Nucleus accumbens (tissue), 56 donors: ENCODE measurements at regions not wholly inside any gene's neighbourhood (a gene's known extent, or its start where the extent isn't known, plus 50 kb on each side); places are given as distances from the start of the nearest gene placed in this dataset.
A peak's percentile ranks its signal among the peaks of the same experiment; 100 is the strongest.
"Not testable (repeated sequence)": the region's sequence is repeated elsewhere in the genome, so short reads cannot be mapped to it uniquely, and the experiment has no call there.

ENCODE experiments used
- DNase-seq, 56 donors: peaks; one replicate each; lab custom pipeline; 2025; lab: John Stamatoyannopoulos, UW

GRCh38 chr13:58704953-58705352, 1073.4 kb downstream of the PCDH17 start:
- no peak for DNase-seq

DNA sequence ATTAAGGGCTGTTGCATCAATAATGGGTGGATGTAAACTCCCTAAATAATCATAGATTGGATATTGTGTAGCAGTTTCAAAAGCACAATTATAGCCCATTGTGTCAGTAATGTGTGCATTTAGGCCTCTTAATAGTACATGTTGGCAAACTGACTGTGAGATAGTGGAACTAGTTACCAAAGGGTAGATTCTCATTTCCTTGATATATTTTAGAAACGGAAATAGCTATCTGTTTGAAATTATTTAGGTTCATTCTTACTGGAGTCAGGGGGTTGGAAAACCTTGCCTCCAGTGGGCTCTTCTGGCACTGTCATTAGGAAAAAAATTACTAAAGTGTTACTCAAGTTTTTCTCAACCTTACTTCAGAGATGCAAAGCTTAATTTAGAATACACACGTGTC, 1074.9 kb downstream of the PCDH17 start:
- no peak for DNase-seq

DNA sequence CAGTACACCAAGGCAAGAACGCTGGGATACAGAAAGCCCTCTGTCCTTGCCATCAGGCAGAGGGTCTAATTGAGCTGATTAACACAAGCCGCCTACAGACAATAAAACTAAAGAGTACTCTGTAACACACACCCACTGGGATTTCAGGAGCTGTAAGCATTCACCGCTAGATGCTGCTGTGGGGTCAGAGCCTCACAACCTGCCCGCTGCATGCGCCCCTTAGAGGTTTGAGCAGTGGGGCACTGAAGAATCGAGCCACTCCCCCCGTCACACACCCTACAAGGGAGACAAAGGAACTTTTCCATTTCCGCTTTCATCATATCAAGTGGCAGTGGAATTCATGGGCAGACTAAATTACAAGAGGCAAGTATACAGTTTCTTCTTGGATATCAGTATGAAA, 1080.6 kb downstream of the PCDH17 start:
- DNase-seq = peak in 2 of 56 donors; percentile 1 to 2

DNA sequence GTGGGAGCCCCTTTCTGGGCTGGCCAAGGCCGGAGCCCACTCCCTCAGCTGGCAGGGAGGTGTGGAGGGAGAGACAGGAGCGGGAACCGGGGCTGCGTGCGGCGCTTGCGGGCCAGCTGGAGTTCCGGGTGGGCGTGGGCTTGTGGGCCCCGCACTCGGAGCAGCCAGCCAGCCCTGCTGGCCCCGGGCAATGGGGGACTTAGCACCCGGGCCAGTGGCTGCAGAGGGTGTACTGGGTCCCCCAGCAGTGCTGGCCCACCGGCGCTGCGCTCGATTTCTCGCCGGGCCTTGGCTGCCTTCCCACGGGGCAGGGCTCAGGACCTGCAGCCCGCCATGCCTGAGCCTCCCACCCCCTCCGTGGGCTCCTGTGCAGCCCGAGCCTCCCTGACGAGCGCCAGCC, 1082.5 kb downstream of the PCDH17 start:
- not testable (repeated sequence) for DNase-seq

- no peak for DNase-seq
Measured at GRCh38 chr13:58721273-58721672, 1089.7 kb downstream of the PCDH17 start.

DNA sequence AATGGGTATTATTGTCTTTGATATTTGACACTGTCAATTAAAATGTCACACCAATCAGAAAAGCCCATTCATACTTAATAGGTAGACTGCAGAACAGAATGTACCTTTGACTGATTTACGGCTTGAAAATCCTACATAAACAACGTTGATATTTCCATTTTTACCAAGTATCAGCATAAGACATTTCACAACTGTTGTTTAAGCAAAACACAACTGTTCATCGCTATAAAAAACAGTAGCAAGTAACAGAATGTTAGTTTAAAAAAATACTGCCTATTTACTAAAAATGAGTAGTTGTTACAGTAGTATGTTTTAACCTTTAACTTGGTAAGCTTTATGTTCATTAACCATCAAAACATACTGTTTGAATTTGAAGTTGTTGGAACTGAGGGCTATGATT, 1096.6 kb downstream of the PCDH17 start:
- DNase-seq = no peak

DNA sequence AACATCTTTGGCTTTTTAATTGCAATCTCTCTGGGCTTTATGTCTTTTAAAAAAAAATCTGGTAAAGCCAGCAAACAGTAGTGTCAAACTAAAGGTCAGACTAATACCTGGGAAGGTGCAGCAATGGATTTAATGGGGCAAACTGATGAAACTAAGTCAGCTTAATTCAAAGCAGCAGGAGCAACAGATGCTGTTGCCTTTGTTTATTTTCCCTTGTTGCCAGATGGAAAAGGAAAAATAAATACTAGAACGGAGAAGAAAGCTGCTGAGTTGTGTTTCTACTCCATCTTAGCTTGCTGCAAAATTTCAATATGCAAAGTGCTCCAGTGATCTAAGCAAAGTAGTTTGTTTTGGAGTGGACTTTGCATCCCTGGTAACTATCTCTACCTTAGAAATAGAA, 1097.8 kb downstream of the PCDH17 start:
- DNase-seq = no peak

GRCh38 chr13:58744686-58745085, 1113.1 kb downstream of the PCDH17 start:
- no peak for DNase-seq

DNA sequence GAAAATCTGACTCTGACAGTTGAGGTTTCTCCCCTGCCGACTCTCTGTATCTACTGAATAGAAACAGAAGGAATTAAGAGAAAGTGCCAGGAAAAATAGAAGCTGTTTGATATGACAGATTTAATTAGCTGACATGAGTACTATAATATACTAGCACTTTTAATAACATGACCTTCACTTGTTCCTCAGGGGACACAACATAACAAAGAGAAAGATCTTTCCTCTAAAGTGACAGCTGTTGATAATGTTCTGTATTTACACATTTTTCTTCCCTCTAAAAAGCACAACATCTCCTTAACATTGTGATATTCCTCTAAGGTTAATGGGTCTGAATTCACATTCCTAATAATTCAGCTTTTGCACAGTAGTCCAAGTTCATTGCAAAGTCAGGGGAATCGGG, 1136.0 kb downstream of the PCDH17 start:
- no peak for DNase-seq

GRCh38 chr13:58773280-58773859, 1141.8 kb downstream of the PCDH17 start:
- no peak for DNase-seq

DNA sequence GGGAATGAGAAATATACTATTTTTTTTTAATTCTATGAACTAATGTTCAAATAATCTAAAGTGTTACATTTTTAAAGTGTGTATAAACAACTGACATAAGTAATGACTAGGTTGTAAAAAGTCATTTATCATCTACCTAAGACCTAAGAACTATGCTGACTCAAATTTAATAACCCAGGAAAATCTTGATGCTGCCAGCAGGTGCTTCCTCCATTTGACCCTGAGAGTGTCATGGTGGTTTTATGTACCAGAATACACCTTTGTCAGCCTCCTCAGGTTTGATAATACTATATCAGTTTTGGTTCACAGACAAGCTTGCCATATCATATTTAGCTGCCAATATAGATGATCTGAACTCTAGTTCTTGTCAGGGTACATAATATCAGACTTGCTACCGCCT, 1151.2 kb downstream of the PCDH17 start:
- no peak for DNase-seq

- no peak for DNase-seq
Measured at GRCh38 chr13:58792854-58793253, 1161.3 kb downstream of the PCDH17 start.

DNA sequence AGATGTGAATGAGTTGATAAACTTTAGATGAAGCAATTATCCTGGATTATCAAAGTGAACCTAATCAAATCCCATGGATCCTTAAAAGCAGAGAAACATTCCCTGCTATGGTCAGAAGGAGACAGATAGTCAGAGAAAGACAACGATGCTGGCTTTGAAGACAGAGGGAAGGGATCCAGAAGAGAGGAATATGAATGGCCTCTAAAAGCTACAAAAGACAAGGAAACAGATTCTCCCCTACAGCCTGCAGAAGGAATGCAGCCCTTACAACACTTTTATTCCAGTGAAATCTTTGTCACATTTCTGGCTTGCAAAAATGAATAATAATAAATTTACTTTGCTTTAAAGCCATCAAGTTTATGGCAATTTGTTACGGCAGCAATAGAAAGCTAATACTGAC, 1164.2 kb downstream of the PCDH17 start:
- no peak for DNase-seq

DNA sequence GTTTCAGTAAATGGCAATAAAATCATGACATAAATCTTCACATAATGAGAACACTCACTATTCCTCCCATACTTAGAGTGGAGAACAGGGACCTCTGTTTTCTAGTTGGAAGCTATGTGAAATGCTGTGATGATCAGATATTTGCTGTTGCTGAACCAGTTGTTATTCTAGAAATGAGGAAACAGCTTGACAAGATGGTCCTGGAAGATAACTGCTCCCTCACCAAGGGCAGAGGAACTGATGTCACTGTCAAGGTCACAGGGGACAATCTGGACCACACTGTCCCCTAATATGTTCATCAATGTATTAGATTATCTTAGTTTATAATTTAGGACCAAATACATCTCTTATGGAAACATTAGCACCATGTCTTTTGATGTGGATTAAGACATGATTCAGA, 1173.3 kb downstream of the PCDH17 start:
- no peak for DNase-seq

- no peak for DNase-seq
Measured at GRCh38 chr13:58806401-58806800, 1174.9 kb downstream of the PCDH17 start.

DNA sequence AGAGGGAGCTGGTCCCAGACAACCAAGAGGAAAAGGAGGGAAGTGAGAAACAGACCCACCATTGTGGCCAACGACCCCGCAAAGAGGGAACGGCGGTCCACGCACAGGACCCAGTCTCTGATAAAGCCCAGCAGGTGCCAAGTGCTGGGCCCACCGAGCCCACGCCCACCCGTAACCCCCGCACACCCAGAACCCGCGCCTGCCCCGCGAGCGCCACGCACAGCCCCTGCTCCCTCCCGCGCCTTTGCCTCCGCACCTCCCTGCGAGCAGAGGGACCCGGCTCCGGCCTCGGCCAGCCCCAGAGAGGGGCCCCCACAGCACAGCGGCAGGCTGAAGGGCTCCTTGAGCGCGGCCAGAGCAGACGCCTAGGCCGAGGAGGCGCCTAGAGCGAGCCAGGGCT, 1192.2 kb downstream of the PCDH17 start:
- no peak for DNase-seq

GRCh38 chr13:58827904-58828303, 1196.4 kb downstream of the PCDH17 start:
- no peak for DNase-seq

DNA sequence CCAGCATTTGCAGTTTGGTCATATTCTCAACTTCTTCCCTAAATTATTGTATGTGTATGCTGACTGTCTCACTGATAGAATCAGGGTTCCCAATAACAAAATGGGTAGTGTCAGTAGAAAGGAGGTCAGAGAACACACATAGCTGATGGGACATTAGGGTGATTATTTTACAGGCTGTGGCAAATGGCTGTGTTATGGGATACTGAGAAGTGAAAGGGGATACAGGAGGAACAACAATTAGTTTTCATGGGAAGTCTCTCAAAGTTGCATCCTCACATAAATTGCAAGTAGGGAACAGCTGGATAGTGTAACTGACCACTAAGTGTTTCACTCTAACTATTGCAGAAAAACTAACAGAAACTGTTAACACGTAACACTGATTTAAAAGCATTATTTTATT, 1199.3 kb downstream of the PCDH17 start:
- DNase-seq = no peak

DNA sequence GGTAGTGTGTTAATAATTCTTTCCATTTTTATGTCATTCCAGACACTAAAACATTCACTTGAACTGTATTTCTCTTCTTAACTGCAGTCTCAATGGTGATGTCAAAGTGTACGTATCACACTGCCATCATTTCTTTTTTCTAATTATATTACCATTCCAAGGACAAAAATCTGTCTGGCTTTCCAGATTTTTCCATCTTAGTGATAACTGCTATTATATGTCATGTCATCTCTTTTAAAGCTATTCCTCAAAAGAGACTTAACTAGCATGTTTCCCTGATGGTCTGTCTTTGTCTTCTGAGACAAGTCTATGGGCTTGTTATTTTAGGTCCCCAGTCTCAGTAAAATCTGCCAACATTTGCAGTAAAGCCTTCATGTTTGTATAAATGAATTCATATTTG, 1207.1 kb downstream of the PCDH17 start:
- DNase-seq = no peak

GRCh38 chr13:58843071-58843470, 1211.5 kb downstream of the PCDH17 start:
- DNase-seq = no peak

GRCh38 chr13:58843567-58843966, 1212.0 kb downstream of the PCDH17 start:
- DNase-seq = no peak

GRCh38 chr13:58850161-58850560, 1218.6 kb downstream of the PCDH17 start:
- no peak for DNase-seq

- DNase-seq = no peak
Measured at GRCh38 chr13:58852076-58852475, 1220.5 kb downstream of the PCDH17 start.
